NCI-H2171 treated with DMSO at 0.1 percent for 48 hours (cell line): ENCODE measurements at regions not wholly inside any gene's neighbourhood (a gene's known extent, or its start where the extent isn't known, plus 50 kb on each side); places are given as distances from the start of the nearest gene placed in this dataset.

Source experiments
- DNase-seq: peaks from one replicate; lab custom pipeline; 2025; lab: John Stamatoyannopoulos, UW

- no peak for DNase-seq
Measured at GRCh38 chr3:163672954-163673353, 1405.3 kb downstream of the SI start.

GRCh38 chr3:163671201-163671600, 1407.1 kb downstream of the SI start:
- DNase-seq = no peak

GRCh38 chr3:163664466-163664865, 1413.8 kb downstream of the SI start:
- no peak for DNase-seq

DNA sequence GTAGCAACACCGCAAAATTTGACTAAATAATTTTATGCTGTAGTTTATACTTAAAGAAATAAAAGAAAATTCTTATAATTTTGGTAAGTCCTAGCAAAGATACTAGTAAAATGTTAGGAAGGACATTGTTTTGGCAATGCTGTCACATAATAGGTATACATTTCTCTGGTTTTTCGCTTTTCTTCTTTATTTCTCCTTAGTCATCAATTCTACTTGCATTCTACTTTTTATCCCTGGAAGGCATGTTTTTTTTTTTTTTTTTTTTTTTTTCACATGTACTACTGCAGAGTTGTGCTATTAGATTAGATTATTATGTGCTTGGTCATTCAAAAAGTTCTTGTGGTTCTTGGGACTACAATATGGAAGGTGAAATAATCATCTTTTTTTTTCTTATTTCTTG, 1421.2 kb downstream of the SI start:
- no peak for DNase-seq

GRCh38 chr3:163655021-163655420, 1423.3 kb downstream of the SI start:
- DNase-seq = no peak

DNA sequence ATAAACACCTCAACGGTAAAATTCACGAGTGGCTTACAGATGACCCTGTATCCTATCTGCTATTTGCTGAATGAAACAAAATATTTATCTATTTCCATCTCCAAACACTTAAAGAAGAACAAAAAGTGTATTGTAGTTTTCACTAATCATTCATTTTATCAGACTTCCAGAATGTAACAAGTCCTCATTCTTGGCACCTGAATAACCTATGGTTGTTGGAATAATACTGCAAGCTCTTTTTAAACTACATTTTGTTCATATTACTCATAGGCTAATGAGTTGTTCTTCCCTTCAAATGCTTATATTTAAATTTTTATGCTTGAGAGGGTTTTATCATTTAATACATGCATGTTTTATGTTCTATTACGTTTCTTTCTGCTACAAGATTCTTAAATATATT, 1434.1 kb downstream of the SI start:
- no peak for DNase-seq

DNA sequence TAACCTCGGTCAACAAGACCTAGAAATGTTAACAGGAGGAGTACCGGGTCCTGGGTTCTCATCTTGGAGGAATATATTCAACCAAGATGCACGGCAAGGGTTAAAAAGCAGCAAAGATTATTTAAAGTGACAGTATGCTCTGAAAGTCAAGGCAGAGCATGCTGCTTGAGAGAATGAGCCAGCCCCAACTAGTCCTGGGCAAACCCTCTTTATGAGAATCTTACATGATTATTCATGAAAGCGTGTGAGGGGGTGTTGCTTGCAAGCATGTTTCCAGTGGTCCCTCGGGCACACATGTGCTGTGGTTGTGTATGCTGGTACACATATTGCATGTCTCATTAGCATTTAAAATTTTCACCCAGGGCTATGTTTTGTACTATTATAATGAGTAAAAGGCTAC, 1445.6 kb downstream of the SI start:
- no peak for DNase-seq

- no peak for DNase-seq
Measured at GRCh38 chr3:163626753-163627152, 1451.5 kb downstream of the SI start.

GRCh38 chr3:163622384-163622783, 1455.9 kb downstream of the SI start:
- DNase-seq = no peak

GRCh38 chr3:163614886-163615285, 1463.4 kb downstream of the SI start:
- DNase-seq = no peak

- DNase-seq = no peak
Measured at GRCh38 chr3:163605915-163606314, 1472.4 kb downstream of the SI start.

GRCh38 chr3:163601426-163601825, 1476.9 kb downstream of the SI start:
- no peak for DNase-seq

- DNase-seq = no peak
Measured at GRCh38 chr3:163587342-163587741, 1491.0 kb downstream of the SI start.

DNA sequence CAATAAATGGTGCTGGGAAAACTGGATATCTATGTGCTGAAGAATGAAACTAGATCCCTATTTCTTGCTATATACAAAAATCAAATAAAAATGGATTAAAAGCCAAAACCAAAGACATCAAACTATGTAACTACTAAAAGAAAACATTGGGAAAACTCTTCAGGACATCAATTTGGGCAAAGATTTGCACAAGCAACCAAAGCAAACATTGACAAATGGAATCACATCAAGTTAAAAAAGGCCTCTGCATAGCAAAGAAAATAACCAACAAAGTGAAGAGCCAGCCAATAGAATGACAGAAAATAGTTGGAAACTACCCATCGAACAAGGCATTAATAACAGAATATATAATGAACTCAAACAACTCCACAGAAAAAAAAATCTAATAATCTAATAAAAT, 1495.3 kb downstream of the SI start:
- no peak for DNase-seq

GRCh38 chr3:163577271-163577670, 1501.0 kb downstream of the SI start:
- DNase-seq = no peak

DNA sequence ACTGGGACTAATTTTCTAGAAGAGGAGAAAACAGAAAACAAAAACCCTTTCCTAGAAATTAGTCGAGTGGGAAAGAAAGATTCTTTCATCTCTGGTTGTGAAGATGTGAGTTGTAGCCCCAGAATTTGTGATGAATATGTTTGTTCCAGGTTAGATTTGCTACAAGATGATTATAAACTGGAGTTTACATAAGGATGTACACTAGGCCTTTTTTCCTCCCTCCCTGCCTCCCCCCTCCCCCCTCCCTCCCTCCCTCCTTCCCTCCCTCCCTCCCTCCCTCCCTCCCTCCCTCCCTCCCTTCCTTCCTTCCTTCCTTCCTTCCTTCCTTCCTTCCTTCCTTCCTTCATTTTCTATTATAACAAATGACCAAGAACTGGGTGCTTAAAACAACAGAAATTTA, 1502.0 kb downstream of the SI start:
- no peak for DNase-seq

- DNase-seq = no peak
Measured at GRCh38 chr3:163573324-163573723, 1505.0 kb downstream of the SI start.

GRCh38 chr3:163572856-163573255, 1505.4 kb downstream of the SI start:
- no peak for DNase-seq

- no peak for DNase-seq
Measured at GRCh38 chr3:163563485-163563884, 1514.8 kb downstream of the SI start.

DNA sequence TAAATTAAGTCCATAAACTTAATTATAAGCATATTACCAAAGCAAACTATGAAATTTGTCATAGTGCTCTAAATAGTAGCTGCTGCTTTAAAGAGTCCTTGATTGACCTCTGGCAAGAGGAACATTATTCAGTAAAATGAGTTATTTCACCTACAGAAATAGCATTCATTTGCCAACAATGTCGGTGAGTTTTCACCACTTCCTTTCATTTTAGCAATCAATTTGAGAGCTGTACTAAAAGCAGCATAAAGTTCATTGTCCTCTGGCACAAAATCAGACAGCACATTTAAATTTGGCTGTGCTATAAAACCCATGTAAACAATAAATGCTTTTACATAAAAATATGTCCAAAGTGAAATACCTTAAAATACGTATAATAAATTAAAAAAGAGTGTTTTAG, 1515.7 kb downstream of the SI start:
- no peak for DNase-seq

DNA sequence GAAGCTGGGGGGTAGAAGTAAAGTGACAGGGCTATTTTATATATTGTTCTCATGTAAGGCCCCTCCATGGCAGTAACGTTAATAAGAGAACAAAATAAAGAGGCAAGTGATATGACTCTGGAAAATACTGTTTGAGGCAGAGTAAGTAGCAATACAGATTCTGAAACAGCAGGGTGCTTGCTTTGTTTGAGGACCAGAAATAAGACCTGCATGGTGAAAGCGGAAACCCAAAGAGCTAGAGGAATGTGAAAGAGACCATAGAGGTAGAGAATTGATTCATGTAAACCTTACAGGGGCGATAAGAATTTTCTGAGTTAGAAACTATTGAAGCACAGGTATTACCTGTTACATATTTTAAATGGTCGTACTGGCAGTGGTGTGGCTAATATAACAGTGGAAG, 1517.1 kb downstream of the SI start:
- DNase-seq = no peak

- no peak for DNase-seq
Measured at GRCh38 chr3:163560459-163560858, 1517.8 kb downstream of the SI start.

GRCh38 chr3:163556813-163557523, 1521.3 kb downstream of the SI start:
- no peak for DNase-seq

DNA sequence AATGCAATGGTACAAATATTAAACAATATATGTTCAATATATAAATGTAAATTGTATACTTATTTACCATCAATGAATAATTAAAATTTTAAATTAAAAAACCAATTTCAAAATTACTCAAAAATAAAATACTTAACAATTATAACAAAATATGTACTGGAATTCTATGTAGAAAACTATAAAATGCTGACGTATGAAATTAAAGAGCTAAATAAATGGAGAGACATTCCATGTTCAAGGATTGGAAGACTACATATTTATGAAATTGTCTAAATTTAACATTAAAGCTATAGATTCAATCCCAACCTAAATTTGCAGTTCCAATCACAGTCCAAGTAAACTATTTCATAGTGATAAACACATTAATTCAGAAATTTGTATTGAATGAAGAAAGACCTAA, 1522.4 kb downstream of the SI start:
- no peak for DNase-seq

- no peak for DNase-seq
Measured at GRCh38 chr3:163552659-163552966, 1525.7 kb downstream of the SI start.
